PC-9 (cell line): ENCODE measurements at regions not wholly inside any gene's neighbourhood (a gene's known extent, or its start where the extent isn't known, plus 50 kb on each side); places are given as distances from the start of the nearest gene placed in this dataset.

Experiments
- BruUV-seq: library from RNA; stranded (reverse); fragments of 400-500 nt; replicated peaks from 2 replicates; lab custom pipeline; 2021; lab: Mats Ljungman, UMichigan
- CTCF ChIA-PET: fragments of 300-600 bp; sonication (Branson Sonifier 250); formaldehyde crosslinking; loops from one replicate; lab custom pipeline; 2022; ENCODE audit warnings: antibody characterized with exemption; lab: Charles Lee
- POLR2A ChIA-PET: fragments of 300-600 bp; sonication (Branson Sonifier 250); formaldehyde crosslinking; loops from one replicate; lab custom pipeline; 2022; ENCODE audit warnings: antibody characterized with exemption; ENCODE audit not compliant: unreplicated experiment; lab: Charles Lee
- DNase-seq, 2 experiments: peaks; one replicate each; pipeline versions ENCODE4 v3.0.0 to v3.0.0-alpha.2; 2015 to 2022; ENCODE audit warnings: mixed read lengths in 1 of 2
- H2AFZ ChIP-seq: fragments of 200-600 bp; sonication (generic); 2 replicates; pipeline ENCODE4 v1.8.1; 2017; ENCODE audit warnings: antibody characterized with exemption
- H3F3A ChIP-seq: fragments of 200-600 bp; sonication (generic); 2 replicates; pipeline ENCODE4 v1.8.1; 2017; ENCODE audit warnings: antibody characterized with exemption, mild to moderate bottlenecking, low read depth; ENCODE audit not compliant: insufficient read depth
- H3K27ac ChIP-seq: fragments of 200-600 bp; sonication (generic); 2 replicates; pipeline ENCODE4 v1.6.1; 2016; ENCODE audit warnings: mixed run types
- H3K27me3 ChIP-seq: fragments of 200-600 bp; sonication (generic); 2 replicates; pipeline ENCODE4 v1.6.1; 2016; ENCODE audit warnings: low read depth, mixed run types; ENCODE audit not compliant: insufficient read depth
- H3K36me3 ChIP-seq: fragments of 200-600 bp; sonication (generic); 2 replicates; pipeline ENCODE4 v1.6.1; 2016; ENCODE audit warnings: low read depth, mixed run types
- H3K4me1 ChIP-seq: fragments of 200-600 bp; sonication (generic); replicated peaks from 2 replicates; pipeline ENCODE4 v1.6.1; 2016; ENCODE audit warnings: mixed run types; ENCODE audit not compliant: insufficient read depth
- H3K4me2 ChIP-seq: fragments of 200-600 bp; sonication (generic); 2 replicates; pipeline ENCODE4 v1.6.1; 2017; ENCODE audit warnings: mixed run types
- H3K4me3 ChIP-seq: fragments of 200-600 bp; sonication (generic); 2 replicates; pipeline ENCODE4 v1.6.1; 2016; ENCODE audit warnings: mixed run types
- H3K79me2 ChIP-seq: fragments of 200-600 bp; sonication (generic); 2 replicates; pipeline ENCODE4 v1.6.1; 2017; ENCODE audit warnings: low read depth, mixed run types
- H3K9me2 ChIP-seq: fragments of 200-600 bp; sonication (generic); 2 replicates; pipeline ENCODE4 v1.8.1; 2017; ENCODE audit warnings: mild to moderate bottlenecking; ENCODE audit not compliant: insufficient read depth
- H3K9me3 ChIP-seq: fragments of 200-600 bp; sonication (generic); 2 replicates; pipeline ENCODE4 v1.8.1; 2016; ENCODE audit warnings: low read depth; ENCODE audit not compliant: insufficient read depth
- H4K20me1 ChIP-seq: fragments of 200-600 bp; sonication (generic); 2 replicates; pipeline ENCODE4 v1.8.1; 2017; ENCODE audit not compliant: insufficient read depth
- CTCF ChIP-seq: fragments of 200-600 bp; sonication (generic); conservative IDR thresholded peaks from 2 replicates; pipeline ENCODE4 v1.6.1; 2017; ENCODE audit warnings: mixed run types, antibody characterized with exemption, mild to moderate bottlenecking, moderate library complexity
- EZH2 ChIP-seq: fragments of 200-600 bp; sonication (generic); IDR thresholded peaks from 2 replicates; pipeline ENCODE4 v1.8.0; 2017; ENCODE audit warnings: antibody characterized with exemption, low read depth
- intact Hi-C: fragments of 100-400 bp; cut with micrococcal nuclease; formaldehyde crosslinking; loops from one replicate; pipeline ENCODE4 v1.10.0; 2022; ENCODE audit not compliant: unreplicated experiment

- intact Hi-C loops, result no loop called here
Measured at GRCh38 chr9:26760675-26761074, 131.9 kb downstream of the CAAP1 start.

GRCh38 chr9:26758655-26759054 is 133.9 kb downstream of the CAAP1 start:
- Histone ChIP-seq H2AFZ (no peak overlapping the region), H3F3A (no peaks in the 10 kb centered on the region), H3K27me3 (no peaks in the 10 kb centered on the region), H3K9me3 (no peaks in the 10 kb centered on the region), H3K36me3 (no peaks in the 10 kb centered on the region), H3K9me2 (no peaks in the 10 kb centered on the region), H3K4me3 (no peak overlapping the region), H4K20me1 (no peaks in the 10 kb centered on the region), H3K4me2 (no peak overlapping the region), H3K4me1 (peaks cover 9% of the 10 kb centered on the region; the same call in 1 of the 2 replicates), H3K27ac (no peak overlapping the region), H3K79me2 (no peaks in the 10 kb centered on the region)
- intact Hi-C loops, result no loop called here
- CTCF ChIA-PET, result no interaction called here
- TF ChIP-seq CTCF, result no peak
- TF ChIP-seq EZH2, result no peak
- no TSS peak for BruUV-seq
- POLR2A ChIA-PET, result no interaction called here
- no peak for DNase-seq

More at GRCh38 chr9:26760675-26761074, 131.9 kb downstream of the CAAP1 start:
- H3K36me3 ChIP-seq, result no peaks in the 10 kb centered on the region
- H3K79me2 ChIP-seq, result no peaks in the 10 kb centered on the region
- DNase-seq, result no peak
- TF ChIP-seq EZH2 (no peak), CTCF (no peak)
- no peaks in the 10 kb centered on the region for H3K9me2 ChIP-seq
- H3K4me1 ChIP-seq, result peaks cover 4% of the 10 kb centered on the region; the same call in 1 of the 2 replicates
- H3K27ac ChIP-seq, result no peak overlapping the region
- CTCF ChIA-PET, result no interaction called here
- H3K4me2 ChIP-seq, result no peak overlapping the region
- no peak overlapping the region for H3K4me3 ChIP-seq
- no peaks in the 10 kb centered on the region for H3F3A ChIP-seq
- no peaks in the 10 kb centered on the region for H4K20me1 ChIP-seq
- H3K27me3 ChIP-seq, result no peaks in the 10 kb centered on the region
- no peaks in the 10 kb centered on the region for H3K9me3 ChIP-seq
- H2AFZ ChIP-seq, result no peak overlapping the region
- BruUV-seq, result no TSS peak
- POLR2A ChIA-PET, result no interaction called here

GRCh38 chr9:26756881-26757280 is 135.7 kb downstream of the CAAP1 start:
- Histone ChIP-seq H2AFZ (no peak overlapping the region), H3K4me2 (no peak overlapping the region), H3K27ac (no peak overlapping the region), H3K27me3 (no peaks in the 10 kb centered on the region), H3K9me2 (no peaks in the 10 kb centered on the region), H3K9me3 (no peaks in the 10 kb centered on the region), H3K79me2 (no peaks in the 10 kb centered on the region), H3K4me1 (peaks cover 9% of the 10 kb centered on the region; the same call in 1 of the 2 replicates), H3F3A (no peaks in the 10 kb centered on the region), H3K36me3 (no peaks in the 10 kb centered on the region), H3K4me3 (no peak overlapping the region), H4K20me1 (no peaks in the 10 kb centered on the region)
- no peak for TF ChIP-seq CTCF
- no peak for TF ChIP-seq EZH2
- intact Hi-C loops, result no loop called here
- BruUV-seq, result no TSS peak
- no peak for DNase-seq
- ChIA-PET CTCF (no interaction called here), POLR2A (no interaction called here)
